ENCODE measurements at regions not wholly inside any gene's neighbourhood (a gene's known extent, or its start where the extent isn't known, plus 50 kb on each side); places are given as distances from the start of the nearest gene placed in this dataset.

DNA sequence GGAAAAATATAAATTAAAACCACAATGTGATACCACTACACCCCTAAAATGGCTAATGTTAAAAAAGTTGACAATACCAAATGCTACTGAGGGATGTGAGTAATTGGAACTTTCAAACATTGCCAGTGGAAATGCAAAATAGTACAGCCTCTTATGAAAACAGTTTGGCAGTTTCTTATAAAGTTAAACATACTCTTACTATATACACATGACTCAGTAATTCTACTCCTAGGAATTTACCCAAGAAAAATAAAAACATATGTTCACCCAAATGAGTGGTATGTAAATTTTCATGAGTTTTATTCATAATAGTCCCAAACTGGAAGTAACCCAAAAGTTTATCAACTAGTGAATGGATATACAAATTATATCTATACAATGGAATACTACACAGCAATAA is 228.0 kb downstream of the CYP26B1 start:
- no peak for DNase-seq

DNA sequence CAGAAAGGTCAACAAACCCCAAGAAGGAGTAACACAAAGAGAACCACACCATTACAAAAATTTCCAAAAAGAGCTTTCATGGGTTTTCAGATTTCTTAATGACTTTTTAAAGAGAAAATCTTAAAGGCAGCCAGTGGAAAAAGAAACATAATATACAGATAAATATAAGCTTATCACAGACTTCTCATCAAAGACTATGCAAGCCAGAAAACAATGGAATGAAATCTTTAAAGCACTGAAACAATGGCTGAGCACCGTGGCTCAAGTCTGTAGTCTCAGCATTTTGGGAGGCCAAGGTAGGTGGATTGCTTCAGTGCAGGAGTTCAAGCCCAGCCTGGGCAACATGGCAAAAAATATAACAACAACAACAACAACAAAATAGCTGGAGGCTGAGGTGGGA is 237.4 kb downstream of the CYP26B1 start:
- no peak for DNase-seq

DNA sequence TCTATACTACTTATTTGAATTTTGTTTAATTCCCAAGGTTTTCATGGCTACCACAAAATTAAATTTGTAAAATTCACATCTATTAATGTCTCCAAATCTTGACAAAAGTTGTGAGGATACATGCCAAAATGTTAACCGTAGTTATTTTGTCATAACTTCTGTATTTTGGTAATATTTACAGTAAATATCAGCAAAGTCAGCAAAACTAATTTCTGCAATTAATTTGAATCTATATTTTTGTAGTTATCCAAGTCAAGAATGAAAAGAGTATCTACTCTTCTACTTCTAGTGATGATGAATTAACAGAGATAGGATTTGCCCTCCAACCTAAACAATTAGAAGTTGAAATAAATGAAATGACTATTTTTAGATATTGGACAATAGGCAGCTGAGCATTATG is 238.9 kb downstream of the CYP26B1 start:
- no peak for DNase-seq

DNA sequence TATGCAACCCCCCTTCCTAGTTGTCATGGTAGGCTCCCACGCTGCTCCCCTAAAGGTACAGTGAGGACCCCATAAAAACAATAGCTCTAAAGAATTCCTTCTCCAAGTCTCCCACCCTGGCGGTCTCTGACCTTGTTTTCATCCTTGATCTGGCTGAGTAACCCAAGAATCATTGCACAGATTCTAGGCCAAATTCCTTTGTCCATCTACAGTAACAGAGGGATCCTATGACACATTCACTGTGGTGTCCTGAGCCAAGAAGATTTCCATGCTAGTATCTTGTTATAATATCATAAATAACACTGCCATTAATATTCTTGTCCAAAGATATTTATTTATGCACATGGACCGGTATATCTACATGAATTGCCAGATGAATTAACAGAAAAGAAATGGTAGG is 240.2 kb downstream of the CYP26B1 start:
- DNase-seq: no peak

DNA sequence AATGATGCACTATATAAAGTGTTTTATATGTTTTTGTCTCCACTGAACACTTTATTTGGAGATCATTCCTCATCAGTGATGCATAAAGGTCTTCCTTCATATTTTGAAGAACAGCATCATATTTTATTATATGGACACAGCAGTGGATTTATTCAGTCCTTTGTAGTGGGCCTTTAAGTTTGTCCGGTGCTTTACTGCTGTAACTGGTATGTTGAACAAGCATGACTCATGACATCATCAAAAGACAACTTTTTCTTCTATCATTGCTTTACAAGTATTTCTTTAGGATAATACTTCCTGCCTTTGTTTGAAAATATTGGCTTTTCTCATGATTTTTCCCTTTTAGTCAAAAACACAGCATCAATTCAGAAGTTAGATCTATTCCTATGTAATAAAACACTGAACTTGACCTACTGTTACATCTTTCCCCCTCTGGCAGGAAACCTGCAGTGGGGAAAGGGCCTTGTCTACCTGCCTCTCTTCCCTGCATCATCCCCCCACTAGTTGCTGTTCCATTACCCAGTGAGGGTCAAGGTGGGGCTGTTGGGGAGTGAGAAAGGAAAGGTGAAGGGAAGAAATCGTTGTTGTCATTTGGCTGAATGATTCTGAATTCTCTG is 241.2 kb downstream of the CYP26B1 start:
- DNase-seq: no peak

DNA sequence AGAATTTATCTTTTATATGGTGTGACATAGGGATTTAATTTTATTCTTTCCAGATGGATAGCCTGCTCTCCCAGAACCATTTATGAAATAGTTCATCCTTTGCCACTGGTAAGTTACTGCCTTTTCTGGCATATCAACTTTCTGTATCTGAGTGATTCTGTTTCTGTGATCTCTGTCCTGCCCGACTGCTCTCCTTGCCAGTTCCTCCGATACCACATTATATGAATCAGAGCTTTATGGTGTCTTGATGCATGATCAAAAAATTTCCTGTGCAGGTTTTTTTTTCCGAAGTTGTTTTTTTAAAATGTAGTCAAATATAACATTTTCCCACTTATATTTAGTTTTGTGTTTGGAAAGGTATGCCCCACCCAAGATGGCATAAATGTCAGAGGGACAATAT is 242.5 kb downstream of the CYP26B1 start:
- DNase-seq: no peak

DNA sequence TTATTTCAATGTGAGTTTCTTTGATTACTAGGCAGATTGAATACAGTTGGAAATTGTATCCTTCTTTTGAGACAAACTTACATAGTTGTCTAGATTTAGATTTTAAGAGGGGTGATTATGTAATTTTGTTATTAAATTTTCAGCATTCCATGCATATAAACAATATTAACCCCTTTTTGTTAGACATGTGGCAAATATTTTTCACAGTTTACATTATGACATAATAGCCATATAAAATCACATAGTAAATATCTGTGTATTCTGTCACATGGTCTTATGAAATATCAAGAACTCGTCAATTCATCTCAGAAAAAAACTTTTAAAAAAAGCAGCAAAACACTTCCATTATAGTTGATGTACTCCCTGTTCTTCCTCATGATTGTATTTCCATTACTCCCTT is 243.8 kb downstream of the CYP26B1 start:
- no peak for DNase-seq

DNA sequence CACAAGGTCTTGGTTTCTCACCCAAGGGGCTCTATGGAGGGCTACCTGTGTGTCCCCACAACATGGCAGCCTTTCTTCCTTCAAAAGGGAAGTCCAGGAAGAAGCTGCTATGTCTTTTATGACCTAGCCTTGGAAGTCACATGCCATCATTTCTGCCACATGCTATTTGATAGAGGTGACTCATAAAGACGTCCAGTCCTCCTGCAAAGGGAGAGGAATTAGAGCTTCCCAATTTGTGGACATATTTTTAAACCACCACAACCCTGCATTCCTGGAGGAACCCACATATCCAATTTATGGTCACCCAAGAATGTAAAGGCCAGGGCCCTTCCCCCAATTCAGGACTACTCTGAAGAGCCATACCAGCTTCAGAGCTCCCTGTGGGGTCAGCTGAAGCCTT is 246.2 kb downstream of the CYP26B1 start:
- DNase-seq: no peak

DNA sequence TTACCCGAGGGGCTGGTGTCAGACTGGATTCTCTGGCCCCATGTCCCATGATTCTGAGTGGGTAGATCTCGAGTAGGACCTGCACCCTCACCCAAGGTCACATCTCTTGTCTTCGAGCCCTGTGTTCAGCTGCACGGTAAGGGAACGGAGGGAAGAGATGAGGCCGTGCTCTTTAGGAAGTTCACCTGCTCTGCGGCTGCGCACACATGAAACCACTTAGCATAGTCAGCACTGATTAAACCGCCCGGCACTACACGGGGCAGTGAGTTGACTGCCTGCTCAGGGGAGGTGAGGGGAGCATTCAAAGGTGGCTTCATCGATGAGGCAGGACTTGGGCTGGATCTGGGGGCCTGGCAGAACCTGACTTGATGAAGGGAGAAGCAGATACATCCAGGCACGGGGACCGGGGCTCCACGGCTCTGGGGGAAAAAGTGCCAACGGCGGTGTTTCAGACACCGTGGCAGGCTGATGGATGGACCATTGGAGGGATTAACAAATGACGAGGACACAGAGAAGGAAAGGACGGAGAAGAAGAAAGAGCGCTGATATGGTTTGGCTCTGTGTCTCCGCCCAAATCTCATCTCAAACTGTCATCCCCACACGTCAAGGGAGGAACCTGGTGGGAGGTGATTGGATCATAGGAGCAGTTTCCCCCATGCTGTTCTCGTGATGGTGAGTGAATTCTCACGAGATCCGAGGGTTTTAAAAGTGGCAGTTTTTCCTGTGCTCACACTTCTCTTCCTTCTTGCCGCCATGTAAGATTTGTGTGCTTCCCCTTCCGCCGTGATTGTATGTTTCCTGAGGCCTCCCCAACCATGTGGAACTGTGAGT is 248.6 kb downstream of the CYP26B1 start:
- no peak for DNase-seq

DNA sequence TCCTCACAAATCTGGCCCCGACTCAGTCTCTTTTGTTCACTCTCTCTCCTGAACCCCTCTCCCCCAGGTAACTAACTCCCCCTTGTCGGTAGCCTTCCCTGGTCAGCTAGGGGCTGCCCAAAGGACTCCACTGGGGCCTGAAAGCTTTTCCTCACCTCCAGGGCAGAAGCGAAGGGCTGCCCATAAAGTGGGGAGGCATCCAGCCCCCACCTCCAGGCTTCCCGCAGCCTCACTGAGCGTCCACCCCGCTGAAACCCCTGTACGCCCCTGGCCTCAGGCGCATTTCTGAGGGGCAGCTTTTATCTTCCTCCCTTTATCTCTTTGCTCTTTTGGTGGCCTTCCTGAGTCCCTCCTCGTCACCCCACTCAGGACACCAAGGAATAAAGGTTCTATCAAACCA is 249.3 kb downstream of the CYP26B1 start:
- no peak for DNase-seq

DNA sequence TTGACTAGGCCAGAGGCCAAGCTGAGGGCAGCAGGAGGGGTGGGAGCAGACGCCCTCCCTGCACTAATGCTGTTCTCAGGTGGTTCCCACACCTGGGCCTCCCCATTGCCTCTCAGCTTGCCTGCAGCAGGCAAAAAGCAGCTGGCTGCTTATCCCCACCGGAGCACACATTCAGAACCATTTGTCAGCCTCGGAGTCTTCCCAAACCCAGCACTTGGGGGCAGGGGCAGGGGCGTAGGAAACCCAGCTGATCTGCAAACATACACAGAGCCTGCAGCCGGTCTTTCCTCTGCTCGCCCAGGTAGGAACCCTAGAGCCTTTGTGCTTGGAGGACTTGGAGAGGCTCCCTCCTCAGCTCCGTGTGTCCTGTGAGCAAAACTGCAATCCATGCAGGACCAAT is 249.8 kb downstream of the CYP26B1 start:
- DNase-seq: no peak

DNA sequence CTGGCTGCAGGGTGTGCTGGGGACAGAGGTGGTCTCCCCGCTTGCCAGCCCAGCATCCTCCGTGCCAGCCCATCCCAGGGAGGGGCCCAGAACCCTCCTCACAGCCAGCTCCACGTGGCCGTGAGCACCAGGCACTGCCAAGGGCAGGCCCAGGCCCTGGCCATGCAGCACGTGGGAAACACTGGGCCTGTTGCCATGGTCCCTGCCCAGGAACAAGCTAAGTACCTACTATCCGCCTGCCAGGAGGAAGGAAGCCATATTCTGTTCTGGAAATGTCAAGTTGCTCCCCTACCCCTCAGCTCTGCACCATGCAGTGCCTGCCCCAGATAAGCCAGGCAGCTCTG is 250.6 kb downstream of the CYP26B1 start:
- no peak for DNase-seq

DNA sequence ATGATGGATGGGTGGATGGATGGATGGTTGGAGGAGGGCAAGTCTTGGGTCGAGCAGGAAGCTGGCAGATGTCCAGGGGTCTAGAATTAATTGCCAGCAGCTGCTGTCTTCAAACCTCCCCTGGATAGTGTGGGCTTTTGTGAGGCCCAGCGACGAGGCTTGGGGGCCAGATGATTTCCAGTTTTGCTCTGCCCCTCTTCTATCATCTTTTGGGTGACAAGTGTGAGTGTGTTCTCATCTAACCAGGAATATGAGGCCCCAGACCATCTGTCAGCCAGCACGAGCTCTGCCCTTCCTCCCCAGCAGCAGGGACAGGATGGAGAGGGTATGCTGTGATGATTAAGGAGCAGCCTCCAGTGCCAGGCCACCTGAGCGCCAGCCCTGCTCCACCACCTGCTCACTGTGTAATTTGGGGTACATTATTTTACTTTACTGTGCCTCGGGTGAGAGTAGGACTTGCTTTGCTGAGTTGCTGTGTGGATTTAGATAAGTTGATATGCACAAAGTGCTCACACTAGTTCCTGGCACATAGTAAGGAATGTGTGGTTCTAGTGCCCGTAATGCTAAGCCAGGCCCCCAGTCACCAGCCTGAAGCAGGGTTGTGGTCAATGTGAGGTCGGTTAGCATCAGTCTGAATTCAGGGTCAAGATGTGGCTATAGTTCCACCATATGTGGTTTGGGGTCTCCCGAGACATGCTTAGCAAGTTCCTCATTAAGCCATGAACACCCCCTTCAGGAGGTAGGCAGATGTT is 251.1 kb downstream of the CYP26B1 start:
- DNase-seq: no peak

DNA sequence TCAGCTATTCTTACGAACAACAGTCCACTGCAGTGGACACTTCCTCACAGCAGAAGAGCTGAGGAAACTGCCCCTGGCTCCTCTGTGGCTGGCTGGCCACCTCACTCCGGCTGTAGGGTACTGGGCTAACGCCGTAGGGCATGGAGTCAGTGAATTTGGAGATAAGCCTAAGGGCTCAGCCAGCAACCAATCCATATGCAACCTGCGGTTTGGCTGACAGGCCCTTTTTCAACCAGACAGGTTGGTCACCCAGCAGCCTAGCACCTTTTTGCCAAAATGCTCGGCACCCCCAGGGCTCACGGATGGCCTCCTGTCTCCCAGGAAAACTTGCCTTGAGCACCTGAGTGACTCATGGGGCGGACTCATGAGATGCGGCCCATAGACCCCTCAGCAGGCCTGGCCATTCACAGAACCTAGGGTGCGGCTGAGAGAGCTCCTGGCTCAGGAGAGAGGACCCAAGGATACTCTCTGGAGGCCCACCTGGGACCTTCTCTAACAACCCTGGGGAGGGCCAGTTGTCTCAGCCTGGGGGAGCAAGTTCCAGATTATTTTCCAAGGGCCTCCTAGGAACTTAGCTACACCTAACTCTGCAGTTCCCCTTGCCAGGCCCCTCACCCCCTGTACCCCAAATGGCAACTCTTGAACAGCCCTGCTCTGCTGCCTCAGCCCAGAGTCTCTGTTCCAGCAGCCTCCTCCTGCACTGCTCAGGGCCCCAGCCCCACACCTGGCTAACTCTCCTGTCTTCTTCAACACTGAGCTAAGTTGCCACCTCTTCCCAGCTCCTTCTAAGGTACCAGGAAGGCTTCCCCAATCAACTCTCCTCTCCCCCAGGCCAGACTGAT is 252.1 kb downstream of the CYP26B1 start:
- DNase-seq: no peak

DNA sequence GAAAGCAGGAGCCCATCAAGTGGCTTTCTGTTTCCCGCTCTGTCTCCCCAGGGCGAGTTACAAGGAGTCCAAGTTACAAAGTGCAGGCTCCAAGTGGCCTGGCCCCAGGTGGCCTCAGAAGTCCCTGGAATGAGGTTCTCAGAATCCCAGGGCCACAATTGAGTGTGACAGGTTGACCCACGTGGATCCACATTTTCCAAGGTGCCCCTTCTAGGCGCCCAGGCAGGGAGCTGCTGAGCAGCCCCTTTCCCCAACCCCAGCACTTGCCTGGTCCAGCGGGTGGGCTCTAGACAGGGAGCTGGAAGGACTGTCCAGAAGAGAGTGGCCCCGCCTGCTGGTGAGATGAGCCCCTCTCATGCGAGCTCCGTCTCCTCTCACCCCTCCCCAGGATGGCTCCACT is 253.4 kb downstream of the CYP26B1 start:
- no peak for DNase-seq

DNA sequence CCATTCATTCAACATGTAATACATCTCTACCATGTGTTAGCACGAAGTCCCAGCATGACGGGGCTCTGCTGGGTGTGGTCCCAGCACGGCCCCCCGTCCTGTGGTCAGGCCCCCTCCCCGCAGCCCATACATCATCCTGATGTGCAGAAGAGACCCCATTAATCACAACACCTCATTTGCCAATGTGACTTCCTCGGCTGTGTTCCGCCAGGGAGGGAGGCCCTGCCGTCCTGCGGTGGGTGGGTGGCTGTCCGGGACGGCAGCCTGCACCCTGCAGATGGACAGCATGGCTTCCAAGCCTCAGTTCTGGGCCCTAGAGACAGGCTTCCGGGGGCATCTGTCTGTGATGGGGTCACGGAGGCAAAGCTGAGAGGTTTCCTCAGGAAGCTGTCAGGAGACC is 254.0 kb downstream of the CYP26B1 start:
- no peak for DNase-seq

DNA sequence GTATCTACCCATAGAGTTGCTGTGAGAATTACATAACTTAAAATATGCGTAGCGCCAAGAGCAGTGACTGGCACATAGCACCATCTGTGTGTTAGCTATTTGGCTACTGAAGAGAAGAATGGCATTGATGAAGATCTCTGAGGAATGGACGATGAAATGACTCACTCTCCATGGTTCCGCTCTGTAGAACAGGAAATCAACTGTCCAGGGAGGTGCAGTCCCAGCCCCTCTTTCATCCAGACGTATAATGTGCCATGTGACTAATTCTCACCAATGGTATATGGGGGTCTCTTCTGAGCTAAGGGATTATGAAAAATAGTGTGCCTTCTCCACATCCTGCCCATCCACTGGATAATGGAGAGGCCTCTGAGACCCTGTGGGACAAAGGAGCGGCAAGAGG is 254.8 kb downstream of the CYP26B1 start:
- DNase-seq: no peak

DNA sequence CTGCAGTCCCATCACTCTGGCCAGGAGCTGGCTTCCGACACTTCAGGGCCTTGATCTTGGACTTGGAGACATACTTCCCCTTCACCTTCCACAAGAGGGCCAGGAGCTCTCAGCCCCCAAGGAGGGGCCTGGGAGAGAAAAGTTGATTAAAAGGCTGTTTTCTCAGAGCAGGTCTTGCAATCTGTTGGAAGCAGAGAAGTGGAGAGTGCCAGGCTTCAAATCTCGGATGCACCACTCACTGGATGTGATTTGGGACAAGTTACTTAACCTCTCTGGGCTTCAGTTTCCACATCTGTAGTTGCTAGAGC is 255.3 kb downstream of the CYP26B1 start:
- no peak for DNase-seq

DNA sequence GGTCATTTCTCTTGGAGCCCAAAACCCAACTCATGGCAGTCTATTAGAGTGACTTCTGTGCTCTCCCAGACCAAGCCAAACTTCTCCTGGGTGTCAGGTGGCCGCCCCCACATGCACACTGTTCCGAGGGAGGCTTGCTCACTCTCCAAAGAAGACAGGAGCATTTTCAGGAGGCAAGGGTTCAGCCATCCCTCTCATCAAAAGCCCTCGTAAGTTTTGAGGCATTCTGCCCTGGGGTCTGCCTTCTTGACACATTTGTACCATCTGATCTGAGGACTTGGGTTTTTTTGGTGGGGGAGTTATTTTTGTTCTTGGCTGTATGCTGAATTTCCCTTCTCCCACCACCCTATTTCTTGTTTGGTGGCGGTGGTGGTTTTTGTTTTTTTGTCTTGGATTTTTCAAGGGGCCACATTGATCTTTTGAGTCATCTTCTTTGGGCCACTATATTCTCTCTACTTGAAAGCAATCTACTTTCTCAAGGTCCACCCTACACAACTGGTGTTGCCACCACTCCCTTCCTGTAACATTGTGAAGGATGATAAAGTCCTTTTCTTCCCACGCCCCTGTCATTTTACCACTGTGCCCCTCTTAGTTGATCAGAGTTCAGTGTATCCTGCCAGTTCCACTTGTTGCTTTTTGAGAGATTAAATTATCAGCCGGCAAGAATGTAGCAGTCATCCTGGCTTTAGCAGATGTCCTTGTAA is 255.8 kb downstream of the CYP26B1 start:
- no peak for DNase-seq

DNA sequence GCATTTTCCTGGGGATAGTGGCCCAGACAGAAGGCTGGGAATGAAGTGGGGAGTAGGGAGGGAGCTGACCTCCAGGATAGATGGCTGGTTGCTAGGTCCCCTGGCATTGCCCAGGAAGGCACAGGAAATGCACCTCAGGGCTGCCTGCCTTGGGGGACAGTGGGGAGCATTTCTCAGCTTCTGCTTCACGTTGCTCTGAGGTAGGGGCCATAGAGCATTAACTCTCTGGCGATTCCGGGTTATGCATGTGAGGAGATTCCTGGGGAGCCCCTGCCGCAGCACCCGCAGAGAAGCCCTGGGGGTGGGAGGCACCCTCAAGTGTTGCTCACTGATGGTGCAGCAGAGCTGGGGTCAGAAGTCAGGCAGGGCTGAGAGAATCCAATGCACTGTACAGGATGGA is 256.5 kb downstream of the CYP26B1 start:
- DNase-seq: no peak

DNA sequence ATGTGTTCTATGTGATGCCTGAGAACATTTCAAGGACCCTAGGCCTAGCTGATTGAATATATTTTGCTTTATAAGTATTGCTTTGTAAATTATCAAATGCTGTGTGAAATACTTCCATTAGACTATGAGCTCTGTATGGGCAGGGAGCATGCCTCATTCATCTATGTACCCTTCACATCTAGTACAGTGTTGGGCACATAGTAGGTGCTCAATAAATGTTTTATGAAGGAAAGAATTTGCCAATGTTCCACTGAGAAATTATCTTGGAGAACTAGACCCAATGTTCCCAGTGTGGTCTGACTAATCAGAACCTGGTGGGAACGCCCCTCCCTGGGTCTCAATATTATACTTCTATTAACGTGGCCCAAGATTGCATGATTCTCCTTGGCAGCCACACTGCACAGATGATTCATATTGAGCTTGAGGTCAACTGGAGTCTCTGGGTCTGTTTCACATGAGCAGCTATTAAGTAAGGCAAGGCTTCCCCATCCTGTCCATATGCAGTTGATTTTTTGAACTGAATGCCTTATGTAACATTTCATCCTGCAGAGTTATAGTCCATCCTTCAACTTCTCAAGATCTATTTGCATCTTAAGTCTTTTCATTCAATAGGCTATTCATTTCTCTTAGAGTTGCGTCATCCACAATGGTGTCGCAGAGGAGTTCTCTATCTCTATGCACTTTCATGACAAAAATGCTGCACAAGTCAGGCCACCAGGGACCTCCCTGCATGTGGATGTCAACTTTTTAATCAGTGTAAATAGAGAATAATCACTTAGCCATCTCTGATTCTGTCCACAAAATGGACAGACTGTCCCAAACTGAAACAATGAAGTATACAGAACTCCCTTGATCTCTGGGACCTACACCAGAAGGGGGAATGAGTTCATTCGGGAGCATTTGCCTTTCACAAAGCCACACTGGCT is 257.6 kb downstream of the CYP26B1 start:
- no peak for DNase-seq

Measured in NCI-H2107 (cell line).